Fibroblast of mammary gland (primary cell): ENCODE measurements at regions not wholly inside any gene's neighbourhood (a gene's known extent, or its start where the extent isn't known, plus 50 kb on each side); places are given as distances from the start of the nearest gene placed in this dataset.

ENCODE experiments used
- DNase-seq: peaks from one replicate; pipeline ENCODE4 v3.0.0-alpha.2; 2010; ENCODE audit warnings: low read depth
- H3K4me3 ChIP-seq: 2 replicates; pipeline ENCODE4 v1.5.1; 2011; ENCODE audit warnings: low read depth, mild to moderate bottlenecking, low read length, moderate library complexity; ENCODE audit not compliant: control insufficient read depth
- CTCF ChIP-seq: conservative IDR thresholded peaks from 2 replicates; pipeline ENCODE4 v1.5.1; 2011; ENCODE audit warnings: low read depth, low read length, inconsistent platforms; ENCODE audit not compliant: control insufficient read depth, insufficient read depth

- no peak for DNase-seq
- no peak overlapping the region for H3K4me3 ChIP-seq
- TF ChIP-seq CTCF, result no peak
These were observed 514.5 kb upstream of the RGMB start for GRCh38 chr5:98258939-98259338.

- no peak for TF ChIP-seq CTCF
- no peak overlapping the region for H3K4me3 ChIP-seq
- DNase-seq, result no peak
These were observed 513.9 kb upstream of the RGMB start for GRCh38 chr5:98259595-98259994.

GRCh38 chr5:98263084-98263483 is 510.4 kb upstream of the RGMB start:
- DNase-seq, result no peak
- no peak for TF ChIP-seq CTCF
- no peak overlapping the region for H3K4me3 ChIP-seq

GRCh38 chr5:98268162-98268860 is 505.2 kb upstream of the RGMB start:
- no peak overlapping the region for H3K4me3 ChIP-seq
- TF ChIP-seq CTCF, result no peak
- no peak for DNase-seq

- DNase-seq, result no peak
- no peak overlapping the region for H3K4me3 ChIP-seq
- no peak for TF ChIP-seq CTCF
These were observed 497.5 kb upstream of the RGMB start for GRCh38 chr5:98275980-98276379.

- no peak overlapping the region for H3K4me3 ChIP-seq
- TF ChIP-seq CTCF, result no peak
- DNase-seq, result no peak
These were observed 490.9 kb upstream of the RGMB start for GRCh38 chr5:98282521-98282920.

GRCh38 chr5:98292496-98292895 is 481.0 kb upstream of the RGMB start:
- no peak for TF ChIP-seq CTCF
- H3K4me3 ChIP-seq, result no peak overlapping the region
- DNase-seq, result no peak
